Omental fat pad (tissue), 3 donors: ENCODE measurements at regions not wholly inside any gene's neighbourhood (a gene's known extent, or its start where the extent isn't known, plus 50 kb on each side); places are given as distances from the start of the nearest gene placed in this dataset.

ENCODE experiments used
- ATAC-seq: fragments of 150-250 bp; one replicate; pipeline ENCODE4 v1.9.1; 2016; ENCODE audit warnings: mild to moderate bottlenecking, moderate library complexity; ENCODE audit not compliant: low FRiP score
- DNase-seq: peaks from one replicate; pipeline ENCODE4 v3.0.0-alpha.2; 2019; ENCODE audit warnings: low spot score
- CTCF ChIP-seq, 3 donors: fragments of 450-650 bp; IDR thresholded peaks; one replicate each; pipeline ENCODE4 v1.5.1; 2016 to 2017; ENCODE audit warnings: antibody characterized with exemption in 3 of 3, mild to moderate bottlenecking in 3 of 3, moderate library complexity in 2 of 3

GRCh38 chr5:168153876-168154270, 137.6 kb upstream of the WWC1 start:
- no peak for TF ChIP-seq CTCF (IDR thresholded peaks at IDR 0.05)
- ATAC-seq (no peak), DNase-seq (no peak)

DNA sequence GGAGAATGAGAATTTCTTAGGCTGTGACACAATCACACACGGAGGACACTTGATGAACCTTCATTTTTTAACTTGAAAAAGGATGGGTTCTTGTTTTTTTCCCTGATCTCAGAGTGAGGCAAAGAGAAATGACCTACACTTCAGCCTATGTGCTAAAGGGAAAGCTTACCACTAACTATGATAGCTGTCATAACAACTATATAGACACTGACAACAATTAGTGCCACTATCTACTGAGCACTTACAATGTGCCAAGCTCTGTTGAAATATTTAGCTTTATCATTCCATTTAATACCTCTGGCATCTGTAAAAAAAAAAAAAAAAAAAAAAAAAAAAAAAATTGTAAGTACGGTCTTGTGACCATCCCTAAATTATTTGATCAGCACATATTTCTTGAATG, 135.9 kb upstream of the WWC1 start:
- no peak for TF ChIP-seq CTCF (IDR thresholded peaks at IDR 0.05)
- ATAC-seq = no peak
- DNase-seq = no peak

GRCh38 chr5:168156170-168156569, 135.3 kb upstream of the WWC1 start:
- DNase-seq = no peak
- no peak for ATAC-seq
- no peak for TF ChIP-seq CTCF (IDR thresholded peaks at IDR 0.05)

DNA sequence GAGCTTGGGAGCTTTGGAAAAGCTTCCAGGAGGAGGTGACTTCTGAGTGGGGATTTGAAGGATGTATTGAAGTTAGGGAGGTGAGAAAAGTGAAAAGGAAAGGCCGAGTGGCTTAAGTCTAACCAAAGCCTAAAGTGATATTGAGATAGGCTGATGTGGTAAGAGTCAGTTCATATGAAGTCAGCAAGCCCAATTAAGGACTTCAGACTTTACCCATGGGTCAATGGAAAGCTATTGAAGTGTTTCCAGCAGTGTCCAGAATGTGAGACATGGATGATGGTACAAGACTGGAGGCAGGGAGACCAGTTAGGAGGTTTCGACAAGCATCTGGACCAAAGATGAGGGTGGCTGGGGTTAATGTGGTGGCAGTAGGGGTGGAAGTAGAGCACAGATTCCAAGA, 134.3 kb upstream of the WWC1 start:
- no peak for TF ChIP-seq CTCF (IDR thresholded peaks at IDR 0.05)
- ATAC-seq (no peak), DNase-seq (no peak)

- DNase-seq (no peak), ATAC-seq (no peak)
These were observed 132.0 kb upstream of the WWC1 start for GRCh38 chr5:168159425-168159824.

DNA sequence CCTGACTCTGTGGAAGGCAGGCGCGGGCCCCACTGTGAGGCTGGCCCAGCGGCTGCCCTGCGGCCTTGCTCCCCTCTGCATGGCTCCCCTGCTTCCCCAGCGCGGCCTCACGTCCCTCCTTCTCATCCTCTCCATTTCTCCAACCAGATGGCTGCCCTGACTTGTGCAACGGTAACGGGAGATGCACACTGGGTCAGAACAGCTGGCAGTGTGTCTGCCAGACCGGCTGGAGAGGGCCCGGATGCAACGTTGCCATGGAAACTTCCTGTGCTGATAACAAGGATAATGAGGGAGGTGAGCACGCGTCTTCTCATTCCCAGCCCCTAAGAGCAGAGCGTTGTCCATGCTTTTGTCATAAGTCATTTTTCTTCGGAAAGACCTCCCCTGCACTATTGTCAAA, 129.0 kb upstream of the WWC1 start:
- no peak for ATAC-seq
- DNase-seq = no peak
- TF ChIP-seq CTCF (IDR thresholded peaks at IDR 0.05) = no peak

More at GRCh38 chr5:168159425-168159824, 132.0 kb upstream of the WWC1 start:
- no peak for TF ChIP-seq CTCF (IDR thresholded peaks at IDR 0.05)

GRCh38 chr5:168163966-168164365, 127.5 kb upstream of the WWC1 start:
- ATAC-seq = no peak

More at GRCh38 chr5:168163966-168164365, 127.5 kb upstream of the WWC1 start:
- no peak for TF ChIP-seq CTCF (IDR thresholded peaks at IDR 0.05)
- no peak for DNase-seq
